NCI-H446 (cell line): ENCODE measurements at regions not wholly inside any gene's neighbourhood (a gene's known extent, or its start where the extent isn't known, plus 50 kb on each side); places are given as distances from the start of the nearest gene placed in this dataset.

Source experiments
- DNase-seq, 2 experiments: peaks; one replicate each; lab custom pipeline; 2025; lab: John Stamatoyannopoulos, UW

DNA sequence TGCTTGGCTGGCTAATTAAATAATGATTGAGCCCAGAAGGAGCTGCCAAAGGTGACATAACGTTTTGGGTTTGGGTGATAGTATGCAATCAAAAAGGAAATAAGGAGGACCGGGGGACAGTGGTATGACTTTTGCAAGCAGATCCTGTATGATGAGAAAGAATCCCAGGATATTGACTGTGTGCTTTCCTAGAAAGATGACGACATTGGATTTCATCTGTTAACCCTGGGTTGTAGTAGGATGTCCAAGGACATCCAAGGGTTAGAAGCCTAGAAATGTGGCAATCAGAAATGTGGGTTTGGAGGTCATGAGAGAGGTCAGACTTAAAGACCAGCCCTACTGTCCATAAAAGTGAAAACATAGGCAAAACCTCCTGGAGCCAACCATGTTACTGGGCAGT lies 50.3 kb upstream of the HMHB1 start:
- no peak for DNase-seq

DNA sequence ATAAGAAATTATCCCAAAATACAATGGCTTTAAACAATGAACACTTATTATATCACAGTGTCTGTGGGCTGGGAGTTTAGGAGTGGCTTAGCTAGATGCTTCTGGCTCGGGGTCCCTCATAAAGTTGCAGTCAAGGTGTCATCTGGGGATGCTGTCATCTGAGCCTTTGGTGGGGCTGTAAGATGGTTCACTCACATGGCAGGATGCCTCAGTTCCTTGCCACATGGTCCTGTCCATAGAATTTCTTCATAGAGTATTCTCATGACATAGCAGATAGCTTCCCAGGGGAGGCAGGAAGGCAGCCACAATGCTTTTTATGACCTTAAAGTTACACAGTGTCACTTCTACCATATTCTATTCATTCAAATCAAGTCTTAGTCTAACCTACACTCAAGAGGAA lies 51.2 kb upstream of the HMHB1 start:
- no peak for DNase-seq

DNA sequence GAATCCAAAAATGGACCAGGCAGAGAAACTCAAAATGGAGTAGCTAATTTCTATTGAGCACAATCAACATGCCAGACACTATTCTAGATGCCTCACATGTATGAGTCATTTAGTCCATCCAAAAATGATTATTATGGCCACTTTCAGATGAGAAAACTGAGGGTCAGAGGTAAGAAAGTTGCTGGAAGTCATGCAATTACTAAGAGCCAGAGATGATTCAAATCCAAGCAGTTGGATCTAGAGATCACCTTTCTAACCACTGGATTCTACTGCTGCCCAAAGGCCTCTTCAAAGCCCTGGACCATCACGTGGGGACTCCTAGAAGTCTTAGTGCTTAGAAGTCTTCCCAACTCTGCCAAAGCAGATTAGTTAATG lies 51.8 kb upstream of the HMHB1 start:
- DNase-seq: no peak

DNA sequence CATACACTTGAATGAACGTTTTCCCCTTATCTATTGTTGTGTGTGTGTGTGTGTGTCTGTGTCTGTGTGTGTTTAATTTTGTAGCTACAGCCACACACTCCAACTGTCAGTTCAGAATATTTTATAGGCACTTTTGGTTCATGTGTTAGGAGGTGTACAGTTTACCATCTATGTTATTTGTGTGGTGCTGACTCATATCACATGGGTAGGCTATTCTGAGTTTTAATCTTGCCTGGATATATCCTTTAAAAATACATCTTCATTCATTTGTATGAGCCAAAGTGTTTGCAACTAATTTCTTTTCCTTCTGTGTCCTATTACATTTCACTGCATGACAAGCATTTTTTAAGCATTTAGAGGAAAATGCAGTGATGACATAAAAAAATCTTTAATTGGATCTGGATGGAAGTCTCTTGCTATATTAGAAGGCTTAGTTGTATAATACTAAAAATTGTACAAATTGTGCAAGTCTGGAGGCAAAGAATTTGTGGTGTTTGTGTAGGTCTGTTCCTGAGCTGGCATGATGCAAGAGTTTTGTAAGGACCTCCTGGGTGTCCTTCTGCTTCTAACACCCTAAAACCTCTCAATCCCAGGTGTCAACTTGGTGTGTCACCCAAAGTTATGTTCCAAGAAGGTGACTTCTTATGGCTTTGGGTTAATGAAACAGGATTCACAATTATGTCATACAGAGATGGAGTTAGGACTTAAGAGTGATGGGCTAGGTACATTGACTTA lies 52.4 kb upstream of the HMHB1 start:
- no peak for DNase-seq

DNA sequence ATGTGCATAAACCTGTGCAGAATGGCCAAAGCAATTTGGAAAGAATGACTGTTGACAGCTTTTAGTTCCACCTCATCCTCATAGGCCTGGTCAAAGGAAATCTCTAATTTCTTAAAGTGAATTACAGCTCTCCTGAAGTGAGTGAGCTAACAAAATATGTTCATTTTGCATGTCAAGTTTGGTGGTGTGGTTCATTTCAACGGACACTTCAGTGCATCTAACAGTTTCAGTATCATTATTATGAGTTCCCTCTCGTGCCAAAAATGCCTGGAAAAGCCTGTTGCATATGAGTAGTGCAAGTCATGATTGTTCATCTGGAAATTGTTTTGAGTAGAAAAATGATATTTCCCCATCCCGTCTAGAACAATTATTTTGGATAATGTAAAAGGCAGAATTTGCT lies 53.2 kb upstream of the HMHB1 start:
- no peak for DNase-seq

DNA sequence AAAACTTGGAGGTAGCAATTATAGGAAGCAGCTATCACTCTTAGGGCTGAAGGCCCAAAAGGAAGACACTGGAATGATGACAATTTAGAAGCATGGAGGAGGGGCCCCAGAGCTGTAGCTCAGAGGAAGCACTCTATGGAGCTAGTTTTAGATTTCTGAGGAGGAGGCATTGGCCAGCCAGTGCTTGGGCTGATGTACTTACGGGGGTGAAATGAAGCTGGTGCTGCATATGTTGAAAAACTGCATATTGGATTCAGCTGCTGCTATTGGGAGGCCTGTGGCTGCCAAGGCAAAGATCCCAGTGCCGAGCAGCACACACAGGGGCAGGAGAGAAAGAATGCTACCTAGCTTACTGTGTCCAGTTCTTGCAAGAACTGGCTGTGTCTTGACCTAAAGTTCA lies 53.9 kb upstream of the HMHB1 start:
- DNase-seq: no peak

DNA sequence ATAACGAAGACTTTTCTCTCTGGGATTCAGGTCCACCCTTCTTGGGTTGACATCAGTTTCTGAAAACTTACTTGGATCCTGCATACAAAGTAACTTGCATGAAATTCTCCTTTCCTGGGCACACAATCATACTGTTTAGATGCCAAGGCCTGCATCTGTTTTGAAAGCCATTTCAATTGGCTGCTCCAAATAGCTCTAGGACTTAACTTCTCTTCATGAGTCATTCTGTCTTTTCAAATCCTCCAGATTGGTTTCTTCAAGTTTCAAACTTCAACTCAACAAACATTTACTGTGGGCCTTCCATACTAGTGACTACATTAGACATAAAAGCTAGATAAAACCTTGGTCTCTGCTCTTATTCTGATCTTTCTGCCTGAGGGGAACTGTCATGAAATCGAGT lies 54.8 kb upstream of the HMHB1 start:
- no peak for DNase-seq

DNA sequence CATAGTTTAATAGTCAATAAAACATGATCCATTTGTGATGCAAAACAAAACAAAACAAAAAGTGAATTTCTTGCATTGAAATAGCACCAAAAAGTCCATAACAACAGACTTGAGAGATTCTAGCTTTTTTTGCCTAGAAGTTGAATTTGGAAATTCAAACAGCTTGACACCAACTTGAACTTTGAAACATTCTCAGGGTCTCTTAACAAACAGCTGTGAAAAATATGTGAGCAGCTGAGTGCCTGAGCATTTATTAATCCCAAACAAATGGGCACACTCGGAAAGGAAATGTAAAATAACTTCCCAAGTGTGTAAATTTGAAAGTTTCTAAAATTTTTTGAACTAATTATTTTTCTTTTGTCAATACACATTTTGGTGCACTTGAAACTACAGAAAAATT lies 56.0 kb upstream of the HMHB1 start:
- no peak for DNase-seq

DNA sequence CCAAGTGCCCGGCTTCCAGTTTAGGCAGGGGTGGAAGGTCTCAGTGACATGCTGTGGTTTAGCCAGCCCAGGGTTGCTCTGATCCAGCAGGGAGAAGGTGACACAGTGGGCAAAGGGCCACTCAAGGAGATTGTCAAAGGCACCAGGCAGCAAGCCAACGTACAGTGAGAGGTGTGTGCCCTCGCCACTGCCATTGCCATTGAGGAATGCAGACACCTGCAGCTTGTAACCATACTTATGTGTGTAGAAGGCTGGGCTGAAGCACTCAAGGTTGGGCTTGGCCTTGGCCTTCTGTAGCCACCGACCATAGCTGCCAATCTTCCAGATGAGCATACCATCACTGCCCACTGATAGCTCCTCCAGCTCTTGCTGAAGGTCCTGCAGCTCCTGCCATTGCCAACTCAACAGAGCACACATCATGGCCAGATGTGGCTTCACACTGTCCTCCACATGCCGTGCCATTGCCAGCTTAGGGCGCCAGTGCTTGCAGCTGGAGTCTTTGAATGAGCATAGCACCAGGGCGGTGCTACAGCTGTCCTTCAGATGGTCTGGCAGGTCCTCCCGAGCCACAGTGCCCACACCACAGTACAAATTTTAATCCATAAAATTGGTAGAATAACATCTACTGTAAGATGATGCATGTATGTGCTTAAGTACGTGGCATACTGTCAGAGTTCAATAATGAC lies 59.7 kb upstream of the HMHB1 start:
- no peak for DNase-seq

DNA sequence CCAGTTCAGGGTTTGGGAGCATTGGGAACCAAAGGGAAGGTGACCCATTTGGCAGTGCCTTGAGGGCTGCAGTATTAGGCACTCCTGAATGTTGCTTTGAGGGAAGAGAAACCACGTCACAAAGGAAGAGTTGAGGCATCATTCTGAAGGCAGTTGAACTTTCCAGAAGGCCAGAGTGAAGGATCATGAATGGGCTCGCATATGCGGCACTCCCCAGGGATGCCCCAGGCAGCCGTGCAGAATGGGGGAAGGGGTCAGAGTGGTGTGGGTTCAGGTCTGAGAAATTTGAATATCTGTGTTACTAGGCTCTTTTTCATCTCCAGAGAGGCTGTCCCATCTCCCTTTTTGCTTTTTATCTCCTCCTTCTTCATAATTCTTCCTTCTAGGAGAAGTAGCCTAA lies 60.6 kb upstream of the HMHB1 start:
- no peak for DNase-seq

DNA sequence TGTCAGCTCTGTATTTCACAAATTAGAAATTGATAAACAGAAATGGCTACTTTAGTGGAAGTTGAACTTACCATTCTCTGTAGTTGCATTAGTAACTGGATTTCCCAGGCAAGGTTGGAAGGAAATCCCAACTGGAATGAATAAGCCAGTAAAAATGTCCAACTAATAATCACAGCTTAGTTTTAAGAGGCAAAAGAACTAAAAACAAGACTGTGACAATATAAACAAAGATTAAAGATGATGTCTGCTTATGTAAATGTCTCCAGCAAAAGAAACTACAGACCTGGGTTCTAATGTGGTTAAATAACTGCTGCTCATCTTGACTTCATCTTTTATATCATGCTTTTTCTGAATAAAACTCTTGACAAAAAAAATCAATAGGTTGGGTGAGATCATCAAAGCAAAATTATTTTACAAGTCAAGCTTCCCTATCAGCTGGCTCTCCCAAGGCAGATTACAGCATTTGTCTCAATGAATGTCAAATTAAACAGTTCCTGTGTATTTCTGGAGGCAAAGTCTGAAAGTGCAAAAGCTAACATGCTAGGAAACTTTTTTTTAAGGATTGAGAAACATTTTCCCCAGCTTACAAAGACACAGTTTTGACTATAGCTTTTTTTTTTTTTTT lies 62.3 kb upstream of the HMHB1 start:
- DNase-seq: no peak

DNA sequence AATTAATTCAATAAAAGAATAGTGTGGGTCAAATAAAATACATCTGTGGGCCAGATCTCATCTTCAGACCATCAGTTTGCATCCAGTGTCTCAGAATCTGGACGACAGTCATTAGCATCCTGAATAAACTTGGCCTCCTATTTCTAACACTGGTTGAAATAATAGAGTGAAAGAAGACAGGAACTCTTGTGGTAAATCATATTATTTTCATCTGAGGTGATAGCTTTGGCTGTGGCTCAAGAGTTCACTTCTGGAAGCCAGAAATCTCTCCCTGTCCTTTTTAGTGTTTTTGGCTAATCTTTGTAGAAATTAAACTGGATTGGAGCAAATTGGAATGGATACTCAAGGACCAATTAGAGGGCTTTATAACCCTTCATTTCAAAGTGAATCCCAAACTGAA lies 63.4 kb upstream of the HMHB1 start:
- no peak for DNase-seq

DNA sequence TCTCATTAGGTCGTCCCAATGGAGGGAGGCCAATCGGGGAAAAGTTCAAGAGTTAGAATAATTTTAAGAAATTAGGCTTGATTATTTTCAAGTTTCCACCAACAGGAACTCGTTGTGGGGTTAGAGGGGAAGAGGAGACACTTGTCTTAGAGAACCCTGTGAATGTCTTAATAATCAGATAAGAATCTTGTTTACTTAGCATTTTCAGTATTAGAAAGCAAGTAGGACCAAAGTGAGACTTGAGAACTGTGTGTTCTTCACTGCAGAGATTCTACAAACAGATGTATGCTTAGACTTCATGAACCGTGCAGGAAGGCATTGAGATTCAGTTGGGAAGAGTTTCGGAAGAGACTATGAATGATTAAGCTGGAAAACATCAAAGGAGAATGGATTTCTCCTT lies 69.0 kb upstream of the HMHB1 start:
- DNase-seq: no peak

DNA sequence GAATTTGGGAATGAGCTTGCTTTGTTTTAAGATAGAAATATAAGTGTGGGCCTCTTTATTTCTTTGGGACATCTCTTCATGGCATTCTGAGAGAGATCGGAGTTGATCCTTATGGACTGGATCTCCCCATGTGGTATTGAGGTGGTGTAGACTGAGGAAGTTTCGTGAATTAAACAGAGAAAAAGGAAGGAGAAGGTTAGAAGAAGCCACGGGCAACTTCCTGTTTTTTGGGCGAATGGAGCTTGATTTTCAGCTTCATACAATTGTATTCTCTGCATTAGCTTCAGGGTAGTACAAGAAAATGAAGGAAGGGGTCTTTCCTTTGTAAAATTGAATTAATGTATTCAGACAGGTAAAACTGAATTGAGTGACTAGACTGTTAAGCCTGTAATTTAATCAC lies 70.5 kb upstream of the HMHB1 start:
- DNase-seq: no peak

DNA sequence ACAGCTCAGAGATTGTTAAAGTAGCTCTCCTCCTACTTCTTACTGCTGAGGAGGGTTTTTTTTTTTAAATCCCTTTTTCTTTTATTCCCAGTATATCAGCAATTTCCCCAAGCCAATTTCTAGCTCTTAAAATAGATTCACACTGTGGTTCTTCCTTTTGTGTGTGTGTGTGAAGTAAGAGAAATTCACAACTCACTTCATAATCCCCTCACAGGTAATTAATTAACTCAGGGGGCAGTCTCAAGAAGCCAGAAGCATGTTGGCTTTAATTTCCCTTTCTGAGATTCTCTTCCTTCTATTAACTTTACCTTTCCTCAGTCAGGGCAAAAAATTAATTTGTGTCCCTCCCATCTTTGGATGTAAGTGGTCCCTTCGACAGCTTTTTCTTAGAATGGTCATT lies 71.0 kb upstream of the HMHB1 start:
- no peak for DNase-seq

DNA sequence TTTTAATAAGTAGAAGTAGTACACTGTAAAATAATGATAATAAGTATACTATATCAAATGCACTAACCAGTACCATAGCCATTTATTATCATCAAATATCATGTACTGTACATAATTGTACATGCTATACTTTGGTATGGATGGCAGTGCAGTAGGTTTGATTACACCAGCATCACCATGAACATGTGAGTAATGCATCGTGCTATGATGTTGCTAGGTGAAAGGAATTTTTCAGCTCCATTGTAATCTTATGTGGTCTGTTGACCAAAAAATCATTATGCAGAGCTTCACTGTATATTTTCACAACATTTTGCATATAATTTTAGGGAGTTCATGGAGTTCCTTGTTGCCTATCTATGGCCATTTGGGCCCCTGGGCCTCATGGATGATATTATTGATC lies 72.2 kb upstream of the HMHB1 start:
- DNase-seq: no peak

DNA sequence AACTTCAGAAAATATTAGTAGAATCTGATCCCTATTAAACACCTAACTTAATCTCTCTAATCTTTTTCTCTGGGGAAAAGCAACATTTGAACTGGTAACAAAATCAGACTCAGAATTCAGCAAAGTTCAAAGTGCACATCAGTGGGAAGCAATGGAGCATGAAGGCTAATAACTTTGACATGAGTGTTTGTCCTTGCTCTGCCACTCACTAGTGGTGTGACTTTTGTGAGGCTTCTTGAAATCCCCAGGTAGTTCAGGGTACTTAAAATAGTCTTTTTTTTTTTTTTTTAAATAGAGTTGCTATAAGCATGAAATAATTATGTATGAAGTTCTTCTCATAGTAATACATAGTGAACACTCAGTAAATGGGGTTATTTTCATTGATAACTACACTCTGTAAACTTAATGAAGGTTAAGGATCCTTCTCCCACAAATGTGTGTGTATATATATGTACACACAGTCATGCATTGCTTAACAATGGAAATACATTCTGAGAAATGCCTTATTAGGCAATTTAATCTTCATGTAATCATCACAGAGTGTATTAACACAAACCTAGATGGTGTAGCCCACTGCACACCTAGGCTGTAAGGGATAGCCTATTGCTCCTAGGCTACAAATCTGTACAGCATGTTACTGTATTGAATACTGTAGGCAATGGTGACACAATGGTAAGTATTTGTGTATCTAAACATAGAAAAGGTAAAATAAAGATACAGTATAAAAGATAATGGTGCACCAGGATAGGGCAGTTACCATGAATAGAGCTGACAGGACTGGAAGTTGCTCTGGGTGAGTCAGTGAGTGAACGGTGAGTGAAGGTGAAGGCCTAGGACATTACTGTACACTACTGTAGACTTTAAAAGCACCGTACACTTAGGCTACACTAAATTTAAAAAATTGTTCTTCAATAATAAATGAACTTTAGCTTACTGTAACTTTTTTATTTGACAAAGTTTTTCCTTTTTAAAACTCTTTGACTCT lies 73.3 kb upstream of the HMHB1 start:
- DNase-seq: no peak

DNA sequence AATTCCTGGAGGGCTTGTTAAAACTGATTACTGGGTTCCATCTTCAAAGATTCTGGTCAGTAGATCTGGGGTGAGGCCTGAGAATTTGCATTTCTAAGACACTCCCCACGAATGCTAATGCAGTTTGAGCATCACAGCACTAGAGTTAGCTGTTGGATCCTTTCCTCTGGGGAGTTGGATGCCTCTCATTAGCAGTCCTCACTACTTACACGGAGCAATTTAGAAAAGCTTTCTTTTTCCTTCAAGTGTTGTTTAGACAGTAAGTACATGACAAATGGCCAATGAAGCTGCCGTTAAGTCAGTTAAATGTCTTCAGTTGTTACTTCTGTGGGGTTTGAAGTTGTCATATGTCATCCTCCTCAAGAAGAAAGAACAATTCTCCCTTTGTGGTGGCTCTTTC lies 74.9 kb upstream of the HMHB1 start:
- no peak for DNase-seq

DNA sequence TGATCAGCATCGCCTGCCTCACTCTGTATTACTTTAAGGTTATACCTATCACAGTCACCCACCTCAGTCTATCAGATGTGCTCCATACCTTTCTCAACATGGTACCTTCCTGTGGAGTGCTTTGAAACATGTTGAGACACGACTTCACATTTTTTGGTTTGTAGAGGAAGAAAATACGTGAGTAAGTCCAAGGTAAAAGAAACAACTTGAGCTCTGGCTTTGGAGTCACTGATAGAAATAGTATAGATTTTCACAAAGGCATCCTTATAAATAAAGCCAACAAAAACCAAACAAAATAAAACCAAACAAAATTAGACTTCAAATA lies 77.5 kb upstream of the HMHB1 start:
- DNase-seq: no peak

DNA sequence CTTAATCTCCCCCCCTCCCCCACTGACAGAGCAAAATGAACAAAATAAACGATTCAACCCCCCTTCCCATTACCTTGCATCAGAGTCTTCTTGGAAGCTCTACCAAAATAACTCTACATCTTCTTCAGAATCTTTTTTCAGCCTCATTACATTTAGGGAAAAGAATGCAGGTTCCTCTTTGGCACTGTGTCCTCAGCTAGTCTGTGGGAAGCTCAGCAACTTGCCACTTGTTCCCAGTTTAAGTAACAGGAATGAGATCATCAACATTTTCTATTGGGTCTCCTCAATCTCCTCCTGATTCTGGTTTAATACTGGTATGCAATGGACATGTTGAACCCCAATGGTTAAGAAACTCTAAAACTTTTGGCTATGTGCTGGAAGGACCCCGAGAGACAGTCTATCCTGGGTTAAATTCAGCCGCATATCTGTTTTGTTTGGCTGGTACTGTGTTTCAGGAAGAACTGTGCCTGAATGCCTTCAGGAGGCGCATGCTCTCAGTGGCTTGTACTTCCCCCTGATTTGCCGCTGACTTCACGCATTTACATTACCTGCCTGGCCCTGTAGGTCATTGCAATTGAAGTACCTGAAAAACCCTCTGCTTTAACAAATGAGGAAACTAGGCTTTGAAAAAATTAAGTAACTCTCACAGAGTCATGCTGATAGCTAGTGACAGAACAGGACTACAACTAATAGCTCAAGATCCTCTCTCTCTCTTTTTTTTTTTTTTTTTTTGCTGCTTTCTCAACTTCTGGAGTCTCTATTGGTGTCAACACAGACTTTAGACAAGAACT lies 78.1 kb upstream of the HMHB1 start:
- no peak for DNase-seq

DNA sequence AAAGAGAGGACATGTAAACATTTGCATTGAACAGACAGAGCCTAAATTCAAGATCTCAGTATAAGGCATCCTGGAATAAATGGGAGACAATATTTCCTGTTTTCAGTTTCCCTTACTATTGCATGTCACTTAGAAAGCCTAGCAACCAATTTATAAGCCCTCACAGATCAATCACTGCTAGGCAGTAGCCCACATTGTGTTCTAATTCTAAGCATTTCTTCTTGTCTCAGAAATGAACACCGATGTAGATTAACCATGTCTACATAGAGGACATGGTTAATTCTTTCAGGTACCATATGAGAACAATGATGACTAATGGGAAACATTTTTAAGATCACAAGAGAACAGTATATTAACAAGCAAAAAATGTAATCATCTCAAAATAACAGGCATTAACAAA lies 79.6 kb upstream of the HMHB1 start:
- DNase-seq: no peak
